Astrocyte (in vitro differentiated cells and primary cell): ENCODE measurements at regions not wholly inside any gene's neighbourhood (a gene's known extent, or its start where the extent isn't known, plus 50 kb on each side); places are given as distances from the start of the nearest gene placed in this dataset.

Source experiments
- EZH2 ChIP-seq: IDR thresholded peaks from 2 replicates; pipeline ENCODE4 v1.6.1; 2012; ENCODE audit warnings: mild to moderate bottlenecking, low read length, inconsistent platforms; ENCODE audit not compliant: insufficient read depth
- TF ChIP-seq, protein P1 (sequence below): IDR thresholded peaks from 2 replicates; pipeline ENCODE4 v1.5.1; 2011; ENCODE audit warnings: low read depth, mild to moderate bottlenecking, inconsistent platforms, low read length, moderate library complexity; ENCODE audit not compliant: insufficient read depth

DNA sequence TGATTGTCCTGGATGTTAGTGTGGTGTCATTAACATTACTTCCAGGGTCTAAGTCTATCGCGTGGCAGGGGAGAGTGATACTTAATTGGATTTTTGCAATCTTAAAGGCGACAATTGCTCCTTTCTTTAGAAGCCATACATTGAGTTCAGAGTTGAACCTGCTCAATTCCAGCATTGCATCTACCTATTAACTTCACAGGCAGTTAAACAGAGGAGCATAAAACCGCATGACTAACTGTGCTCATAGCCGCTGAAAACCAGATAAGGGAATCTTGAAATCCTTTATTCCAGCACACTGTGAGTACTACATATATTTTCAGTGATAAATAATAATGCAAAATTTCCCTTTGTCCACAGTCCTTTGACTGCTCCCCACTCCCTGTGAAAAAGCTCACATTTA, 255.3 kb downstream of the STK31 start:
- TF ChIP-seq, protein P1, sequence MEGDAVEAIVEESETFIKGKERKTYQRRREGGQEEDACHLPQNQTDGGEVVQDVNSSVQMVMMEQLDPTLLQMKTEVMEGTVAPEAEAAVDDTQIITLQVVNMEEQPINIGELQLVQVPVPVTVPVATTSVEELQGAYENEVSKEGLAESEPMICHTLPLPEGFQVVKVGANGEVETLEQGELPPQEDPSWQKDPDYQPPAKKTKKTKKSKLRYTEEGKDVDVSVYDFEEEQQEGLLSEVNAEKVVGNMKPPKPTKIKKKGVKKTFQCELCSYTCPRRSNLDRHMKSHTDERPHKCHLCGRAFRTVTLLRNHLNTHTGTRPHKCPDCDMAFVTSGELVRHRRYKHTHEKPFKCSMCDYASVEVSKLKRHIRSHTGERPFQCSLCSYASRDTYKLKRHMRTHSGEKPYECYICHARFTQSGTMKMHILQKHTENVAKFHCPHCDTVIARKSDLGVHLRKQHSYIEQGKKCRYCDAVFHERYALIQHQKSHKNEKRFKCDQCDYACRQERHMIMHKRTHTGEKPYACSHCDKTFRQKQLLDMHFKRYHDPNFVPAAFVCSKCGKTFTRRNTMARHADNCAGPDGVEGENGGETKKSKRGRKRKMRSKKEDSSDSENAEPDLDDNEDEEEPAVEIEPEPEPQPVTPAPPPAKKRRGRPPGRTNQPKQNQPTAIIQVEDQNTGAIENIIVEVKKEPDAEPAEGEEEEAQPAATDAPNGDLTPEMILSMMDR = no peak
- TF ChIP-seq EZH2 = no peak
